ENCODE measurements at regions not wholly inside any gene's neighbourhood (a gene's known extent, or its start where the extent isn't known, plus 50 kb on each side); places are given as distances from the start of the nearest gene placed in this dataset.
"Not testable (repeated sequence)": the region's sequence is repeated elsewhere in the genome, so short reads cannot be mapped to it uniquely, and the experiment has no call there.

DNA sequence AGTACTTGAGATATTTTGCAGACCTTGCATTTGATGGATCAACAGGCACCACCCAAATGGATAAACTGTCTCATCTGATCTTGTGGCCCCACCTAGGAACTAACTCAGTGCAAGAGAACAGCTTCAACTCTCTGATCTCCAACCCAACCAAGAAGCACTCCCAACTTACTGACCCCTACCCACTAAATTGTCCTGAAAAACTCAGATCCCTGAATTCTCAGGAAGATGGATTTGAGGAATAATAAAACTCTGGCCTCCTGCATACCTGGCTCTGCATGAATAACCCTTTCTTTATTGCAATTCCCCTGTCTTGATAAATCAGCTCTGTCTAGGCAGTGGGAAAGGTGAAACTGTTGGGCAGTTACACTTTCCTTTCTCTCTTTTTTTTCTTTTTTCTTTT lies 247.9 kb downstream of the ZPLD1 start:
- no peak for DNase-seq (ENCODE audit: low read depth in 2 of 2)

DNA sequence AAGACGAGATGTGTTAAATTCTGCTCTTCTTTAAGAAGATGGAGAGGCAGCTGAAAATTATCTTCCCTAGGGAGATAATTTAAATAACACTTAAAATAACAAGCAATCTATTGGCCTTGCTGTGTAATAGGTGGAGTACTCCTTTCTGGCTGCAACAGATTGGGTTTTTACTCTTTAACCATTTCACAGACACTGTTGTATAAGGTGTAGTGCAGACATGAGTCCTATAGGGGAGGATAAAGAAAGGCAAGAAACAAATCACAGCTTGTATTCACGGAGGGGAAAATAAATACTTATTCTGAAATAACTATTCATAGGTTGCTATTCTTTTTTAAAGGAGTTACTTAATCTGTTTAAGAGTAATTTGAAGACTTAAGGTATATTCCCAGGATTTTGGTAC lies 252.0 kb downstream of the ZPLD1 start:
- DNase-seq (ENCODE audit: low read depth in 2 of 2), result no peak

DNA sequence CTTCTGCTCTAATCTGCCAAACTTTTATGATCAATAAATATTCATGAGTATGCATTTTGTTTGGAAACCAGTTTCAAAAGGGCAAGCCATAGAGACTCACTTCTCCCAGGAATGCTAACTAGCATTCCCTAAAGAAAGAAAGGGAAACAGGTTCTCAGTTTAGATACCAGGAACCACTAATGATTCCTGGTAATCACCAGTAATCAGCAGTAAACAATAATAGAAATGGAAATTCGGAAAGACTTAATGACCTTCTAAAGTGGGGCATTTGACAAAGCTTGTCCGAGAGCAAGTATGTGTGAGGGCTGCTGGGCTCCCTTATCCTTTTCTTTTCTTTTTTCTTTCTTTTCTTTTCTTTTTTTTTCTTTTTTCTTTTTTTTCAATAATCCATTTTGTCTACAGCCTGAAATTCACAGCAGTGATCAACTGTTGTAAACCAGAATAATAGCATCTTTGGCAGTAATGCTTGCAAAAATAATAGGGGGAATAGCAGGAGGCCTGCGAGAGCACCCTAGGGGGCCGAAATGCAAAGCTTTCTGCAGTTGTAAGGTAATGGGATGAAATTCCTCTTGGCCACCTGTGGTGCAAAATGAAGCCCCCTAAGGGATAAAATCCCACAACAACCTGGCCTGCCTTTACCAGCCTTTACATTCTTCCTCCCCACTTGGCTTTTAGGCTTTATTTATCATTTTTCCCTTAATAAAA lies 253.2 kb downstream of the ZPLD1 start:
- no peak for DNase-seq (ENCODE audit: low read depth in 2 of 2)

DNA sequence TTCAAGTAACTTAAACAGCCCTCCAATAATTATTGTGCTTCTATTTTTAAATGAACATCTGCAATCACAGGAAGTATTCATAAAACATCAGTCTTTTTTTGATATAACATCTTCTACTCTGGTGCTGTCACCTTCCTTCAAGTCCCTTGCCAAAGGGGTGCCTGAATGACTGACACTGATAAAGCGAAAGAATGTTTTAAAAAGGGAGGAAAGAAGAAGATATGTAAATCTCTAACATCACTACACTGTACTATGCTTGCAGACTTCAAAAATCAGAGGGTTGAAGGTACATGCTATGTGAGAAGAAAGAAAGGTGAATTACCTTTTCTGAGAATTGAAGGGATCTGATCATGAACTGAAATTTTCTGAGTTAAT lies 253.7 kb downstream of the ZPLD1 start:
- no peak for DNase-seq (ENCODE audit: low read depth in 2 of 2)

DNA sequence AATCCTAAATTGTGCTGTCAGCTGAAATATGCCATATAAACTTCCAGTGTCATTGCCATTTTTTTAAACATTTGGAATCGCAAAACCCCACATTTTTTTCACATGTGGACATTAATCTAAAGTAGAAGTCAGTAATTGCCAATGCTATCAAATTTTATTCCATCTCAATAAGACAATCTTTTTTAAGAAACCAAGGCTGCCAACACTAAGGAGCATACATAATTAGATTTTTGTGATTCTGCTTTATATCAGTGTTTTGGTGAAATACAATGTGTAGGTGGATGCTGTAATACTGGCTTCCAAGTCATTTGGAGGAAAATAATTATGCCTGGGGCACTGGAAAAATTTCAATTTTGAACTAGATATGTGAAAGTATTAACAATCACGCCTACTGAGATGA lies 256.7 kb downstream of the ZPLD1 start:
- no peak for DNase-seq (ENCODE audit: low read depth in 2 of 2)

DNA sequence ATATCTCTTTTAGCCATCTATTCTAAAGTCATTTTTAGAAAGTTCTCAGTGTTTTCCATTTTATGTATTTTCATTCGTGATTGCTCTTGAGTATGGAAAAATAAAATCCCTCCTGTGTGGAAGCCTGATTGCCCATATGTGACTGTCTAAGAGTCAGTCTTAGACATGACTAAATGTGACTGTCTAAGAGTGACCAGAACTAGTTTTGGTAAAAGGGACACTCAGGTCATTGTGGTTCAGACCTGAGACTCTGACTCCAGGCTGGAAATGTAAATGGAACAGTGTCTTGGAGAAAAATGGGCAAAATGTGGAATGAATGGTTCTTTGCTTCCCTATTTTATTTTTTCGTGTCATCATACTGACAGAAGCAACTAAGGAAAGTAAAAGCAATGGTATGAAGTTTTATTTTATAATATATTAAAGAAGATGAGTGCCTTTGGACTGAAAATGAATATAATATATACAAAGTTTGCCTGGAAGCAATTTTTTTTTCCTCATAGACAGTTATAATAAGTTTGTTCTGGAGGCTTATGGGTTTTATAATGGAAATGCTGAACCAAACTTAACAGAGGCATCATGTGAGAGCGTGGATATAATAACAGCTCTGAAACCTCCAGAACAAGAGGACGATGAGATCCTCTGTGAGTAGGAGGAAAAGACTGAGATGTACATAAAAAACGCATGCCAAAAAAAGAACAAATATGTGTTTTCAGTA lies 264.4 kb downstream of the ZPLD1 start:
- no peak for DNase-seq (ENCODE audit: low read depth in 2 of 2)

DNA sequence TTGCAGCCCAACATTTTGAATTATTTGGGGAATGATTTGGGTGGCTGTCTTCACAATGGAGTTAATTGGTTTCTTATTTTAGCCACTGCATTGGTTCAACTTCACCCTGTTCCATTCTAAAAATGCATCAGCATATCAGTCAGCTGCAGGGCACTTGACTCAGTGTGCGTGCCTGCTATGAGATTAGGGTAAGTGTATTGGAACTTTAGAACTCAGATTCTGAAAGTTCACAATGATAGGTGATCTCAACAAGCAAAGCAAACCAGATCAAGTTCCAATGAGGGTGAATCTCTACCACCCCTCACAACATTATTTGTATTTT lies 265.0 kb downstream of the ZPLD1 start:
- DNase-seq (ENCODE audit: low read depth in 2 of 2), result no peak

DNA sequence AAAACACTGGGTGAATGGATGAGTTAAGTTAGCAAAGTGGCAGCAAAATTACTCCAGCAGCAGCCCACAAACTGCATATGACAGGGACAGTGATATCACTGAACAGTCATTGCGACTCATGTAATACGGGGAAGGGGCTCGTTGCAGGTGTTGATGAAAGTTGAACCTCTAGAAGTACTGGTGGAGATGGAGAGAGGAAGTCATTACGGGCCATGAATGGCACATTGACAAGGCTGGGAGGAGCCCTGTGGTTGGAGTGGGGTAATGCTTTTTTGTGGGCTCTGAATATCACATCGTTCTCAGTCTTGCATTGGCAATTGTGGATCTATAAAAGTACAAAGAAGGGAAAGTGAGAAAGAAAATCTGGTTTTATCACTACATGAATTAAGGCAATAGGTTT lies 278.1 kb downstream of the ZPLD1 start:
- no peak for DNase-seq (ENCODE audit: low read depth in 2 of 2)

DNA sequence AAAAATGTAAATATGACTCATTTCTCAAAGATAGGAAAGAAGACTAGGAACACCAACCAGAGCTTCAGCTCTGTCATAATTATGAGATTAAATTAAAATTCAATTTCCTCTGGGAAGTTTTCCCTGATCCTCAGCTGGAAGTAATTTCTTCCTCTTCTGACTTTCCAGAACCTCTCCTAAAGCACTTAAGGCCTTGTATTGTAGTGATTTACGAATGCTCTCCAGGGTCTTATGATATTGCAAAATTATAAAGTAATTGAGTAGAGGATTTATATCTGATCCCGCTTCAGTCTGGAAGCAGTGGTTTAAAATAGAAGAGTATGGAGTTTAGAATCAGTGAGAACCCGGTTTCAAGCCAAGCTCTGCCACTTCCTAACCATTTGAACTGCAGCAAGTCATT lies 279.8 kb downstream of the ZPLD1 start:
- DNase-seq (ENCODE audit: low read depth in 2 of 2), result no peak

DNA sequence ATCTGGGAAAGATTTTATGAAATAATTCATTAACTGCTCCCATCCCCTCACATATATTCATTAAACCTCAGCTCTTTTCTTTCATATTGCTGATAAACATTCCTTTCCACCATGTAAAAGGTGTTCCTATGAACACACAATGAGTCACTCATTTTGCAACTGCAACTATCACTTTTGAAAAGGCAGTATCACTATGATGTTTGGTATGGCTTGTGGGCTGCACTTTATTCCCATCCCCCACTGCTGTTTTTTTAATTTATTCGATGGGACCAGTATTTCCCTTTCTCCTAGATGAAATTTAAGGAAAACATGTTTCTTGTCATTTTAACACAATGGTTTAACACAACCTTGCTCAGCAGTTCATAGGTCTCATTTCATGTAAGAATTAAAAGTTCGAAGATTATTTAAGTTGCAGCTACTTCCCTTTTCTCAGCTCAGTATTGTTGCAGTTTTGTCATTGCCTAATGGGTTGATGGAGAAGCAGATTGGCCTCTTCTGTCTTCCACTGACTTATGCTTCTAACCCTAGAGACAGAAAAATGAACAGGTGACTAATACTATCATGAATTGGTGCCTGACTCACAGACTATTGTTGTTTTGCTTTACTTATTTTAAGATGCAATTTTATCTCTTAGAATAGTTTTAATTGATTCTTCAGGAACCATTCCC lies 280.3 kb downstream of the ZPLD1 start:
- DNase-seq (ENCODE audit: low read depth in 2 of 2), result no peak

DNA sequence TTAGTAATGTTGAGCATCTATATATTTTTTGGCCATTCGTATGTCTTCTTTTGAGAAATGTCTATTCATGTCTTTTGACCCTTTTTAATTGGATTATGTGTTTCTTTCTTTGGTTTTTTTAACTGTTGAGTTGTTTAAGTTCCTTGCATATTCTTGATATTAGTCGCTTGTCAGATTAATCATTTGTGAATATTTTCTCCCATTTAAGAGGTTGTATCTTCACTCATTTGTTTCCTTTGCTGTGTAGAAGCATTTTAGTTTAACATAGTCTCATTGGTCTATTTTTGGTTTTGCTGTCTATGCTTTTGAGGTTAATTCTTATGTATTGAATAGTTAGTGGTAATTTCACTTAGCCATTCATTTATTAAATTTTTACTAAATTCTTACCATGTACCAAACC lies 283.8 kb downstream of the ZPLD1 start:
- DNase-seq (ENCODE audit: low read depth in 2 of 2), result no peak

DNA sequence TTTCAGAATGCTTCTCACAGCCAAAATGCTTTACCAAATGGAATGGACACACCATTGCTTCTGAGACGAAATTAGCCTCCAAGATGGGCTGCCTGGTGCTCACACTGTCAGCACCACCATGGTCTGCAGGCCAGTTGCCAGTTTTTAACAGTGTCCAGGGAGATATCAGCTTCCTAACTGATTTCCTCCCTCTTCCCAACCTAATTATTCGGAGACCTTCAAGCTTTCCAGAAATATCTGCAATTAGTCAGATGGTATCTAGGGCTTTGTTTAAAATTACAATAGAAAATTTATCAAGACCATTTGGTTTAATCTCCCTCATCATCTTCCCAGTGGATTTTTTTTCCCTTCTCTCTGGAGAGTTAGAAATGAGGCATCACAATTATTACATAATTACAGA lies 287.5 kb downstream of the ZPLD1 start:
- DNase-seq (ENCODE audit: low read depth in 2 of 2), result no peak

DNA sequence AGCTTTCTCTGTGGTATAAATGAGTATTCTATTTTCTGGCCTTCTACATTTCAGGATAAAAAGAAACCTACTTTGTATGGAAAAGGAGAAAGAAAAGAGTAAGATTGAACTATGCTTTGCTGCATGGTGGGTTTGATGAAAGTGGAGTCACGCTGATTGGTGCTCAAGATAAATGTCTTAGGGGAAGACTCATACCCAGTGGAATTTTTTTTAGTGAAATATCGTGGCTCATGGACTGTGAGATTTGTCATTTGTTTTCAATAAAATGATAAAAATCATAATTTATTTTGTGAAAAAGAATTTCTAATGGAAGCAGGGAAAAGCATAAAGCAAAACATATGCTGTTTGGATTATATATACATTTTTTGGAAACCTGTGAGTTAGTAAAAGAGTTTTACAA lies 292.5 kb downstream of the ZPLD1 start:
- no peak for DNase-seq (ENCODE audit: low read depth in 2 of 2)

DNA sequence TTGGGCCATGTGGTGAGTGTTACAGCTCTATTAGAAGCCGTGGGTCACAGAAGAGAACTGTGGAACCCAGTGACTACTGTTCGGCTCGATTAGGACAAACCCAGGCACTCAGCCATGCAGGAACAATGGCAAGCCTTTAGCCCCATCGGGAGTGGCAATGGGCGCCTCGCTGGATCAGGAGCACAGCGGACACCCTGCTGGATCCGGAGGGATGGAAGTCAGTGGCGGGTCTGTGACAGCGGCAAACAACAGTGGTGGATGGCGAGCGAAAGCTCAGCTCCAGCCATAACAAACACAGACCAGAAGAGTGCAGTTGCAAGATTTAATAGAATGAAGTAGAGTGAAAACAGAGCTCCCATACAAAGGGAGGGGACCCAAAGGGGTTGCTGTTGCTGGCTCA lies 297.8 kb downstream of the ZPLD1 start:
- DNase-seq (ENCODE audit: low read depth in 2 of 2), result not testable (repeated sequence)

DNA sequence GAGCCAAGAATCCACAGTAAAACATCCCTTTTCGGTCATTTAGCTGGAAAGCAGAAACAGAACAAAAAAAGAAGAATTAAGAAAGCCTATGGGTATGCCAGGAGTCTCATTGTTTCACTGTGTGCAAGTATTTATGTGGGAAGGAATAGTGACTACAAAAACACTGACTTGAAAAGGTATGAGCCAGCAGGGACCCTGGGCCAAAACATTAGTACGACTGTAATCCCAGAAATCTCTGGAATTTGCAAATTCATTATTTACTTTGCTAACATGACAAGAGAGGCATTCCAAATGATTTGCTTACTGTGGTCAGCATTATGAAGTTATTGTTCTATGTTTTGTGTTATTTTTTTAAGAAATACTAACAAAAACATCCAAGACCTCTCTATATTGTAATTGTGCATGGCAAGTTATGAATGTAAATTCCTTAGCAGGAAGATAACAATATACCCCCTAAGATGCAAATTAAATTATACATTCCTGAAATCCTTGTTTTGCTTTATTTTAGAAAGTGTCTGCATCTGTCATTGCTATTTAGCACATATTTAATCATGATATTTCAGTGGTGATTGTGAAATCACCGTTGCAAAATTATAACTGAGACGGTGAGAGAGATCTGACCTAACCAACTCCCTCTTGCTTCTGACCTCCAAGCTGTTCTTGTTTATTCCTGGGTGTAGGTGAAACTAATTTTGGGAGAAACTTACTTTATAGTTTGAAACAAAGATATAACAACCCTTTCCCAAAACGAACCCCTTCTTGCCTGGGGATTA lies 299.2 kb downstream of the ZPLD1 start:
- DNase-seq (ENCODE audit: low read depth in 2 of 2), result no peak

DNA sequence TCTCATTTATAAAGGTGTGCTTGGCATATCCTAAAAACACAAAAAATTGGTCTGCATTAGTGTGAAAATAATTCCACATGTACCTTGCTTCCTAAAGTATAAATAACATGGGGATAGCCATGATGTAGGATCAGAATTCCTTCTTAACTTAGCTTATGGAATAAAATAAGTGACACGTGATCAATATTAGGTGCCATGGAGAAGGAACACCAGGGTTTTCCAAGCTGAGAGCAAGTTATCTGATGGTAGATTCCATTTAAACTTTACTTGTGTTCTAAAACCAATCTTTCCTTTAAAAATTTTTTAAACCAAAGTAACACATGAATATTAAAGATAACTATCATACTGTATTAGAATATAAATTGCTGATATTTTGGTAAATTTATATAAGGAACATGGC lies 300.5 kb downstream of the ZPLD1 start:
- no peak for DNase-seq (ENCODE audit: low read depth in 2 of 2)

DNA sequence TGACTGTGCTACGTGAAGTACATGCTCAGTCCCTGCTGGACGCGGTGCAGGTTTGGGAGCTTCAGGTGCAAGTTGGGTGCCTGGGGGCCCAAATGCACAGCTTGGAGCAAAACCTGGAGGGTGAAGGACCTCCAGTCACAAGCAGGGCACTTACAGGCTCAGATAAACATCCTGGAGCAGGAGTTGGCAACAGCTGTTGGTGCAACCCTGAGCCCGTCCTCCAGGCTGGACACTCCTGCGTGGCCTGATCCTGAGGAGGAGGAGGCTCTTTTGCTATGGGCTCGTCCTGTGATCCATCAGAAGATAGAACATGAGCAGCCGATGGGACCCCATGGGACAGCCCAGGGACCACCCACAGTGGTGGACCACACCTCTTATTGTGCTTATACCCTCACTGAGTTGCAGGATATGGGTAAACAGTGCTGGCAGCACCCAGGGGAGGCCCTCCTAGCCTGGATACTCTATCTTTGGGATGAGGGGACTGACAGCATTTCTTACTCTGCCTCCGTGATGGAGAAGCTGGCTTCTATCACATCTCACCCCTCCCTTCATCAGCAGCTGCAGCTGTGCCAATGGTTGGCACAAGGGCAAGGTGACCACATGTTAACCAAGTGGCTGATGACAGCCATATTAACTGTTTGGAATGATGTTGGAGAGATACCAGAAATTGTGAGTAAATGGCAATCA lies 301.6 kb downstream of the ZPLD1 start:
- no peak for DNase-seq (ENCODE audit: low read depth in 2 of 2)

DNA sequence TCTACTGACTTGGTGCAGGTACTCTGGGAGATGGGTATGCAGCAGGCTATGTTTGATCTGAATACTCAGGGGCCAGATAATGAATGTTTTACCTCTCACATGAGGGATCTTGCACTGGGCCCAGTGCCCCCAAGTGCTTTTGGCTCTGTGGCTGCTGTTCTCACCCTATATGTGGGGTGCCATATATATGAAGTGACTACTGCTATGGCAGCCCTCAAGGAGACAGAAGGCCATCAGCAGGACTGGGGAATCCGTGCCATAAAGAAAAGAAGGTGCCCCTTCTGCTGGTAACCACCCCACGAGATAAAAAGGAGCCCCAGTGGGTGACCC lies 302.1 kb downstream of the ZPLD1 start:
- no peak for DNase-seq (ENCODE audit: low read depth in 2 of 2)

DNA sequence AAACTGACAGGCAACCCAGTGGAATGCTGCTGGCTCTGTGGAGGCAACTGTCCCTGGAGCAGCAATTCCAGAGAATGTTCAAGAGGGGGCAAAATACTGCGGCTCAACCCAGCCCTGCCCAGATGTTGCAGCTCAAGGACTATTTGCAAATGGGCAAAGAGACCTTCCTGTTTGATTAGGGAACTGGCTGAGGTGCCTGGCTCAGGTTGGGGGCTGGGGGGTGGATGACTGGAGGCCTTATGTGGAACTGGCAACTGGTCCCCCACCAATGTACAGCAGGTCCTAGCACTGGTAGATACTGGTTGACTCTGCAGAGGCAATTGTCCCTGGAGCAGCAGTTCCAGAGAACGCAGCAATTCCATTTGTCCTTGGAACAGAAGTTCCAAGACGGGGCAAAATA lies 302.5 kb downstream of the ZPLD1 start:
- no peak for DNase-seq (ENCODE audit: low read depth in 2 of 2)

DNA sequence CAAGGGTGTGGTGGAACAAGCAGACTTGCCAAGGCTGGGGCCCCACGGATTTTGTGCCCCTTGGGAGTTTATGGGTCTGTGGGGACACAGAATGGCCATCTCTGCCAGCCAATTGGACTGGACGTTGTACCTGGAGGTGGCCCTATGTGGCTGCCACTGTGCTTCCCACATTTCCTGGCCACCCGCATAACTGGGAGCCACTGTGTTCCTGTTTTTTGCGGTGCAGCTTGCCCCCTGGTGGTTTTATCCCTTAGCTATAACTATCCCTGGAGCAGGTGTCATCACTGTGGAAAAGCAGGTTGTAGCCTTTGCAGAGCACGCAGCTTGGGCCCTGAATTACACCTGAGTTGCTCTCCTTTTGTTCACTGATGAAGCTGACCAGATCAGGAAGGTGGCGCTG lies 306.3 kb downstream of the ZPLD1 start:
- no peak for DNase-seq (ENCODE audit: low read depth in 2 of 2)

DNA sequence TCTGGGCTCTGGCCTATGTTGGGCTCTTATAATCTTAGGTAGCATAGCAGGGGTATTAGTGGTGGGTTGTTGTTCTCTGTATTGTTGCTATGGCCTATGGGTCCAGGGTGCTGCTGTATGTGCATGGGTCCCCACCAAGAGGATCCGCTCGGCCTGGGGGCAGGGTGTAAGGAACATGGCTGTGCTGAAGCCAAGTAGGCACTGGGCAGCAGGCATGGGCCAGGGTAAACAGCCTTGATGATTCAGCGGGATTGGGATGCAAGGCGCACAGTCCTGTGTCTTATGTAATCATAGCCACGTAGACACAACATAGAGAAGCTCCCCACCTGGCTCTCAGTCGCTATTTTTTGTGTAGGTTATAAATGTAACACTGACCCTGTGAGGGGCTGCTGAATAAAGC lies 306.9 kb downstream of the ZPLD1 start:
- DNase-seq (ENCODE audit: low read depth in 2 of 2), result no peak

DNA sequence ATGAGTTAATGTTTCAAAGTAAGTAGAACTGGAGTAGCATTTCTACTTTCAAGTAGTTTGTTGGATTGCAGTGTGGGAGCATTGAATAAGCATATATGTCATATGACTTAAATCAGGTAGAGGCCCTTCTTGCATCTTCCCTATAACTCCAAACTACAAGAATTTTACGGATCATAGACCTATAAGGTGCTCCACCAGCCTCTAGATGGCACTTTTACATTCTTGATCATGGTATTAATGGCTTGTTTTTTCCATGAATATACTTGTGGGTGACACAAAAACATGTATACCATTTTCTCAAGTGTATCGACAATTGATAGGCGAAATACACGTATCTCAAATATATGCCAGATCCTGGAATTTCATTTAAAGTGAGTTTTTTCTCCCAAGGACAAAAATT lies 311.1 kb downstream of the ZPLD1 start:
- no peak for DNase-seq (ENCODE audit: low read depth in 2 of 2)

Data from dermis microvascular lymphatic vessel endothelial cell (primary cell).